ENCODE measurements at regions not wholly inside any gene's neighbourhood (a gene's known extent, or its start where the extent isn't known, plus 50 kb on each side); places are given as distances from the start of the nearest gene placed in this dataset.

GRCh38 chr16:9481747-9482730 lies 390.6 kb downstream of the HAPSTR1 start:
- Histone ChIP-seq H3K4me3 (no peak overlapping the region), H3K4me1 (peaks cover 0 to 10% (median 3%) of the 10 kb centered on the region in 10 experiments; a peak in 5 of 20 replicates), H3K27me3 (no peaks in the 10 kb centered on the region), H3K27ac (no peak overlapping the region), H4K20me1 (no peaks in the 10 kb centered on the region), H3K9me3 (replicated peaks in 1 of 11) (no peaks in the 10 kb centered on the region), H3K9ac (no peak overlapping the region), H3K4me2 (no peak overlapping the region), H3K36me3 (no peaks in the 10 kb centered on the region)
- TF ChIP-seq Cebpa-rat (IDR thresholded peaks at IDR 0.05): no peak

GRCh38 chr16:9484426-9484825 lies 393.0 kb downstream of the HAPSTR1 start:
- Histone ChIP-seq H3K4me3 (no peak overlapping the region), H3K27me3 (no peaks in the 10 kb centered on the region), H3K9me3 (replicated peaks in 1 of 11) (peaks cover 0 to 14% (median 3%) of the 10 kb centered on the region in 11 experiments; a peak in 8 of 22 replicates), H3K27ac (no peak overlapping the region), H4K20me1 (no peaks in the 10 kb centered on the region), H3K36me3 (no peaks in the 10 kb centered on the region), H3K4me2 (peak overlapping the region in 6 of 11 experiments; percentile 1 to 17 (median 10); a peak in 4 of 22 replicates), H3K9ac (no peak overlapping the region), H3K4me1 (peaks cover 0 to 10% (median 5%) of the 10 kb centered on the region in 10 experiments; a peak in 10 of 20 replicates)
- no peak for TF ChIP-seq Cebpa-rat (IDR thresholded peaks at IDR 0.05)

- H3K4me2 ChIP-seq: peak overlapping the region in 6 of 11 experiments; percentile 1 to 17 (median 10); a peak in 2 of 22 replicates
- H3K9me3 ChIP-seq (replicated peaks in 1 of 11): peaks cover 0 to 14% (median 3%) of the 10 kb centered on the region in 11 experiments; a peak in 8 of 22 replicates
- no peak overlapping the region for H3K9ac ChIP-seq
- no peak for TF ChIP-seq Cebpa-rat (IDR thresholded peaks at IDR 0.05)
- no peak overlapping the region for H3K4me3 ChIP-seq
- H3K36me3 ChIP-seq: no peaks in the 10 kb centered on the region
- no peak overlapping the region for H3K27ac ChIP-seq
- peaks cover 0 to 10% (median 7%) of the 10 kb centered on the region in 10 experiments; a peak in 10 of 20 replicates for H3K4me1 ChIP-seq
- no peaks in the 10 kb centered on the region for H4K20me1 ChIP-seq
- no peaks in the 10 kb centered on the region for H3K27me3 ChIP-seq
Observed at GRCh38 chr16:9484881-9485280, 393.4 kb downstream of the HAPSTR1 start.

GRCh38 chr16:9489835-9490467 lies 398.5 kb downstream of the HAPSTR1 start:
- H3K9me3 ChIP-seq (replicated peaks in 1 of 11): peaks cover 0 to 15% (median 3%) of the 10 kb centered on the region in 11 experiments; a peak in 10 of 22 replicates
- TF ChIP-seq Cebpa-rat (IDR thresholded peaks at IDR 0.05): no peak
- H3K9ac ChIP-seq: no peak overlapping the region
- no peak overlapping the region for H3K4me3 ChIP-seq
- H3K36me3 ChIP-seq: no peaks in the 10 kb centered on the region
- no peaks in the 10 kb centered on the region for H4K20me1 ChIP-seq
- no peak overlapping the region for H3K27ac ChIP-seq
- H3K4me2 ChIP-seq: peak overlapping the region in 1 of 11 experiments; percentile 2; a peak in 3 of 22 replicates
- no peaks in the 10 kb centered on the region for H3K27me3 ChIP-seq
- H3K4me1 ChIP-seq: peaks cover 0 to 8% (median 2%) of the 10 kb centered on the region in 10 experiments; a peak in 7 of 20 replicates

GRCh38 chr16:9495824-9496223 lies 404.4 kb downstream of the HAPSTR1 start:
- Histone ChIP-seq H3K4me1 (peaks cover 0 to 5% (median 0%) of the 10 kb centered on the region in 10 experiments; a peak in 1 of 20 replicates), H3K9me3 (replicated peaks in 1 of 11) (peaks cover 0 to 4% (median 0%) of the 10 kb centered on the region in 11 experiments; a peak in 2 of 22 replicates), H3K4me3 (no peak overlapping the region), H3K9ac (no peak overlapping the region), H4K20me1 (no peaks in the 10 kb centered on the region), H3K4me2 (0 out of 22 replicates have a peak overlapping the region, but pooled peaks of 1 of the 11 experiments have one; percentile 25), H3K27me3 (no peaks in the 10 kb centered on the region), H3K27ac (no peak overlapping the region), H3K36me3 (no peaks in the 10 kb centered on the region)
- no peak for TF ChIP-seq Cebpa-rat (IDR thresholded peaks at IDR 0.05)

GRCh38 chr16:9497750-9498149 lies 406.3 kb downstream of the HAPSTR1 start:
- H3K27me3 ChIP-seq: no peaks in the 10 kb centered on the region
- H3K4me2 ChIP-seq: no peak overlapping the region
- no peaks in the 10 kb centered on the region for H3K9me3 ChIP-seq (replicated peaks in 1 of 11)
- H3K27ac ChIP-seq: no peak overlapping the region
- H4K20me1 ChIP-seq: no peaks in the 10 kb centered on the region
- H3K9ac ChIP-seq: no peak overlapping the region
- H3K4me3 ChIP-seq: no peak overlapping the region
- TF ChIP-seq Cebpa-rat (IDR thresholded peaks at IDR 0.05): no peak
- H3K4me1 ChIP-seq: peaks cover 0 to 5% (median 0%) of the 10 kb centered on the region in 10 experiments; a peak in 1 of 20 replicates
- no peaks in the 10 kb centered on the region for H3K36me3 ChIP-seq

- TF ChIP-seq Cebpa-rat (IDR thresholded peaks at IDR 0.05): no peak
- H3K4me2 ChIP-seq: no peak overlapping the region
- H3K36me3 ChIP-seq: no peaks in the 10 kb centered on the region
Observed at GRCh38 chr16:9499941-9500593, 408.6 kb downstream of the HAPSTR1 start.

GRCh38 chr16:9500872-9501271 lies 409.4 kb downstream of the HAPSTR1 start:
- Histone ChIP-seq H3K4me2 (no peak overlapping the region), H3K4me3 (no peak overlapping the region), H3K27ac (no peak overlapping the region), H3K36me3 (no peaks in the 10 kb centered on the region), H3K27me3 (no peaks in the 10 kb centered on the region), H4K20me1 (no peaks in the 10 kb centered on the region), H3K9ac (no peak overlapping the region), H3K9me3 (replicated peaks in 1 of 11) (no peaks in the 10 kb centered on the region), H3K4me1 (peaks cover 0 to 9% (median 0%) of the 10 kb centered on the region in 10 experiments; a peak in 2 of 20 replicates)
- TF ChIP-seq Cebpa-rat (IDR thresholded peaks at IDR 0.05): no peak

More at GRCh38 chr16:9499941-9500593, 408.6 kb downstream of the HAPSTR1 start:
- no peaks in the 10 kb centered on the region for H3K27me3 ChIP-seq
- H4K20me1 ChIP-seq: no peaks in the 10 kb centered on the region
- H3K9ac ChIP-seq: no peak overlapping the region
- no peak overlapping the region for H3K27ac ChIP-seq
- H3K4me1 ChIP-seq: peaks cover 0 to 9% (median 0%) of the 10 kb centered on the region in 10 experiments; a peak in 2 of 20 replicates
- no peaks in the 10 kb centered on the region for H3K9me3 ChIP-seq (replicated peaks in 1 of 11)
- H3K4me3 ChIP-seq: no peak overlapping the region

Data from BLaER1 treated with 17β-estradiol and CSF1 and Interleukin-3, amounts not matched to agents 10 nM and 100 nM (cell line).